PFSK-1 (cell line): ENCODE measurements at regions not wholly inside any gene's neighbourhood (a gene's known extent, or its start where the extent isn't known, plus 50 kb on each side); places are given as distances from the start of the nearest gene placed in this dataset.

Experiments
- FOXP2 ChIP-seq: optimal IDR thresholded peaks from 2 replicates; pipeline ENCODE3; 2011; ENCODE audit warnings: borderline replicate concordance, control low read depth, inconsistent platforms; ENCODE audit not compliant: insufficient read depth; ENCODE audit errors: extremely low read length, extremely low read depth
- POLR2AphosphoS5 ChIP-seq: IDR thresholded peaks from 2 replicates; pipeline ENCODE4 v1.6.1; 2012; ENCODE audit warnings: low read depth, mild to moderate bottlenecking, control low read depth, low read length, moderate library complexity
- SIN3A ChIP-seq: IDR thresholded peaks from 2 replicates; pipeline ENCODE4 v1.6.1; 2012; ENCODE audit warnings: mild to moderate bottlenecking, low read length, moderate library complexity, borderline replicate concordance; ENCODE audit not compliant: insufficient read depth

DNA sequence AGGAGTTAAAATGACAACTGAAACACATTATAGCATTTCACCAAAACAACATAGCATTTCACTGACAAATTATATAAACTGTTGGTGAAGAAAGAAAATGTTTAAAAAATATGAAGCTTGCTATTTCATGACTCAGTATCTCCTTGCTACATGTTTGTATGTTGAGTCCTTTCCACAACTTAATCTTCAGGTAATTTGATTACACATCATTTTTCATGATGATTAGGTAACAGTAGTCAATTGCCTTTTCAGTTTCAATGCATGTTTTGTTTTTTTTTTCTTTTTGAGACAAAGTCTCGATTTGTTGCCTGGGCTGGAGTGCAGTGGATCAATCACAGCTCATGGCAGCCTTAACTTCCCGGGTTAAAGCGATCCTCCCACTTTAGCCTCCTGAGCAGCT is 177.8 kb upstream of the PMFBP1 start:
- TF ChIP-seq POLR2AphosphoS5 (no peak), SIN3A (no peak), FOXP2 (no peak)
